H1 (cell line): ENCODE measurements at regions not wholly inside any gene's neighbourhood (a gene's known extent, or its start where the extent isn't known, plus 50 kb on each side); places are given as distances from the start of the nearest gene placed in this dataset.

Experiments
- CTCF ChIA-PET: fragments of 300-600 bp; sonication (Branson Sonifier 250); formaldehyde crosslinking; loops from one replicate; lab custom pipeline; 2021; ENCODE audit not compliant: partially characterized antibody; lab: Charles Lee
- POLR2A ChIA-PET: fragments of 300-600 bp; sonication (Branson Sonifier 250); formaldehyde crosslinking; loops from one replicate; lab custom pipeline; 2021; ENCODE audit warnings: inconsistent platforms; ENCODE audit not compliant: partially characterized antibody; lab: Charles Lee
- DNase-seq, 2 experiments: peaks; one replicate each; pipeline versions ENCODE4 v3.0.0 to v3.0.0-alpha.2; 2010 to 2022; ENCODE audit warnings: low spot score in 2 of 2, low read depth in 1 of 2, mixed read lengths in 1 of 2
- FAIRE-seq: peaks from 2 replicates; lab custom pipeline; 2011; peaks lifted over from hg19 to GRCh38; lab: Jason Lieb, UNC
- H2AFZ ChIP-seq: 2 replicates; pipeline ENCODE4 v1.8.1; 2012; ENCODE audit warnings: low read length, inconsistent platforms
- H2AK5ac ChIP-seq: 2 replicates; pipeline ENCODE4 v1.6.1; 2013; ENCODE audit warnings: low read depth, low read length
- H2BK120ac ChIP-seq: replicated peaks from 2 replicates; pipeline ENCODE3; 2013; ENCODE audit warnings: low read depth, low read length, inconsistent platforms
- H2BK12ac ChIP-seq: 2 replicates; pipeline ENCODE4 v1.6.1; 2013; ENCODE audit warnings: low read depth, low read length
- H2BK15ac ChIP-seq: 2 replicates; pipeline ENCODE4 v1.6.1; 2013; ENCODE audit warnings: low read length
- H2BK20ac ChIP-seq: 2 replicates; pipeline ENCODE4 v1.6.1; 2013; ENCODE audit warnings: low read length
- H2BK5ac ChIP-seq: 2 replicates; pipeline ENCODE4 v1.6.1; 2013; ENCODE audit warnings: low read depth, low read length
- H3K14ac ChIP-seq: 2 replicates; pipeline ENCODE4 v1.6.1; 2013; ENCODE audit warnings: inconsistent platforms; ENCODE audit not compliant: insufficient read length
- H3K18ac ChIP-seq: 2 replicates; pipeline ENCODE4 v1.6.1; 2013; ENCODE audit warnings: low read length; ENCODE audit errors: extremely low read depth
- H3K23ac ChIP-seq: 2 replicates; pipeline ENCODE4 v1.6.1; 2013; ENCODE audit warnings: inconsistent platforms; ENCODE audit not compliant: insufficient read length
- H3K23me2 ChIP-seq: 2 replicates; pipeline ENCODE4 v1.6.1; 2013; ENCODE audit warnings: low read depth, low read length
- H3K27ac ChIP-seq: 2 replicates; pipeline ENCODE4 v1.6.1; 2011; ENCODE audit warnings: low read depth, low read length, inconsistent platforms
- H3K27me3 ChIP-seq, 4 experiments: replicated peaks in 1 of 4; 1 replicate in 1 of 4; 2 replicates in 3 of 4; pipeline versions ENCODE4 v1.6.1 to v1.8.1; 2011 to 2013; ENCODE audit warnings: low read length in 3 of 4, mild to moderate bottlenecking in 3 of 4, inconsistent platforms in 2 of 4, mixed read lengths in 2 of 4, moderate library complexity in 1 of 4; ENCODE audit not compliant: control insufficient read depth in 3 of 4, insufficient read depth in 3 of 4; ENCODE audit errors: extremely low read depth in 1 of 4
- H3K36me3 ChIP-seq, 4 experiments: 2 replicates each; pipeline versions ENCODE4 v1.6.1 to v1.8.1; 2011 to 2013; ENCODE audit warnings: mild to moderate bottlenecking in 4 of 4, low read length in 3 of 4, moderate library complexity in 2 of 4, control low read depth in 1 of 4, inconsistent platforms in 1 of 4; ENCODE audit not compliant: insufficient read depth in 4 of 4, control insufficient read depth in 2 of 4
- H3K4ac ChIP-seq: replicated peaks from 2 replicates; pipeline ENCODE3; 2013; ENCODE audit warnings: low read length, low read depth, mixed read lengths, inconsistent platforms; ENCODE audit not compliant: insufficient read length
- H3K4me1 ChIP-seq, 4 experiments: replicated peaks in 1 of 4; 1 replicate in 1 of 4; 2 replicates in 3 of 4; pipeline versions ENCODE4 v1.6.1 to v1.8.1; 2011 to 2013; ENCODE audit warnings: low read length in 3 of 4, inconsistent platforms in 2 of 4, mixed read lengths in 1 of 4; ENCODE audit not compliant: insufficient read depth in 4 of 4, control insufficient read depth in 3 of 4
- H3K4me2 ChIP-seq, 2 experiments: 2 replicates each; pipeline versions ENCODE4 v1.6.1 to v1.8.1; 2011 to 2013; ENCODE audit warnings: low read depth in 2 of 2, low read length in 2 of 2, control low read depth in 1 of 2, inconsistent platforms in 1 of 2, mild to moderate bottlenecking in 1 of 2; ENCODE audit not compliant: insufficient read depth in 1 of 2
- H3K4me3 ChIP-seq, 4 experiments: fragments of 200-600, 300-600 bp in 1 of 4; sonication (generic), shearing (Covaris generic), sonication (Bioruptor Twin) in 1 of 4; 2 replicates each; pipeline versions ENCODE4 v1.5.1 to v1.8.1; 2011 to 2016; ENCODE audit warnings: low read length in 4 of 4, low read depth in 3 of 4, control low read depth in 2 of 4, inconsistent platforms in 2 of 4, mild to moderate bottlenecking in 2 of 4, mixed read lengths in 1 of 4, moderate library complexity in 1 of 4; ENCODE audit not compliant: insufficient read depth in 2 of 4; ENCODE audit errors: extremely low read depth in 1 of 4
- H3K56ac ChIP-seq: replicated peaks from 2 replicates; pipeline ENCODE3; 2013; ENCODE audit warnings: low read depth, mild to moderate bottlenecking, mixed read lengths, low read length, inconsistent platforms; ENCODE audit not compliant: insufficient read length
- H3K79me1 ChIP-seq: 2 replicates; pipeline ENCODE4 v1.6.1; 2013; ENCODE audit warnings: low read depth, low read length, control low read depth
- H3K79me2 ChIP-seq, 2 experiments: 2 replicates each; pipeline versions ENCODE4 v1.6.1 to v1.8.1; 2012 to 2013; ENCODE audit warnings: low read length in 2 of 2, mild to moderate bottlenecking in 2 of 2, inconsistent platforms in 1 of 2; ENCODE audit not compliant: insufficient read depth in 2 of 2, control insufficient read depth in 1 of 2
- H3K9ac ChIP-seq, 4 experiments: replicated peaks in 1 of 4; 1 replicate in 1 of 4; 2 replicates in 3 of 4; pipeline versions ENCODE4 v1.6.1 to v1.8.1; 2011 to 2013; ENCODE audit warnings: low read depth in 3 of 4, low read length in 3 of 4, control low read depth in 2 of 4, mild to moderate bottlenecking in 2 of 4, moderate library complexity in 2 of 4, inconsistent platforms in 1 of 4; ENCODE audit errors: extremely low read depth in 1 of 4
- H3K9me3 ChIP-seq, 2 experiments: 2 replicates each; pipeline versions ENCODE4 v1.6.1 to v1.8.1; 2012 to 2013; ENCODE audit warnings: mild to moderate bottlenecking in 2 of 2, moderate library complexity in 2 of 2, control low read depth in 1 of 2, inconsistent platforms in 1 of 2, low read depth in 1 of 2, low read length in 1 of 2, mixed read lengths in 1 of 2; ENCODE audit not compliant: insufficient read depth in 2 of 2
- H4K20me1 ChIP-seq, 2 experiments: replicated peaks in 1 of 2; 2 replicates each; pipeline versions ENCODE3 to v1.8.1; 2011 to 2013; ENCODE audit warnings: inconsistent platforms in 2 of 2, low read length in 2 of 2, mild to moderate bottlenecking in 1 of 2; ENCODE audit not compliant: insufficient read depth in 2 of 2, control insufficient read depth in 1 of 2
- H4K5ac ChIP-seq: 2 replicates; pipeline ENCODE4 v1.6.1; 2013; ENCODE audit warnings: low read length, low read depth, mixed read lengths, inconsistent platforms; ENCODE audit not compliant: insufficient read length
- H4K8ac ChIP-seq: 2 replicates; pipeline ENCODE4 v1.8.0; 2013; ENCODE audit warnings: mild to moderate bottlenecking, moderate library complexity, low read length, inconsistent platforms; ENCODE audit not compliant: insufficient read depth; ENCODE audit errors: extremely low read depth
- H4K91ac ChIP-seq: replicated peaks from 2 replicates; pipeline ENCODE3; 2013; ENCODE audit warnings: low read length, mixed read lengths, inconsistent platforms; ENCODE audit not compliant: insufficient read length
- CHD2 ChIP-seq: IDR thresholded peaks from 2 replicates; pipeline ENCODE4 v1.6.1; 2012; ENCODE audit warnings: low read length, improper control_type of control experiment
- CTCF ChIP-seq, 3 experiments: IDR thresholded peaks; 1 replicate in 2 of 3; 2 replicates in 1 of 3; pipeline versions ENCODE4 v1.5.1 to v1.6.1; 2011; ENCODE audit warnings: low read length in 3 of 3, mild to moderate bottlenecking in 3 of 3, inconsistent platforms in 2 of 3, low read depth in 1 of 3, moderate library complexity in 1 of 3; ENCODE audit not compliant: insufficient read depth in 1 of 3; ENCODE audit errors: control extremely low read depth in 1 of 3
- RAD21 ChIP-seq, 2 experiments: IDR thresholded peaks in 1 of 2; conservative IDR thresholded peaks in 1 of 2; 2 replicates each; pipeline ENCODE4 v1.6.1; 2011; ENCODE audit warnings: low read depth in 2 of 2, low read length in 2 of 2, improper control_type of control experiment in 1 of 2, inconsistent platforms in 1 of 2, mild to moderate bottlenecking in 1 of 2, moderate library complexity in 1 of 2
- WGBS, 2 experiments: shearing (Covaris generic) in 1 of 2; methylation state at CpG; one replicate each; pipeline versions ENCODE4 v1.1.6 to v1.1.7; 2013 to 2015; ENCODE audit warnings: low lambda C conversion rate in 2 of 2, mixed read lengths in 2 of 2, inconsistent platforms in 1 of 2, low coverage in 1 of 2, missing lambda C conversion rate in 1 of 2; ENCODE audit not compliant: insufficient replicate concordance in 2 of 2, insufficient coverage in 1 of 2, insufficient read length in 1 of 2; ENCODE audit errors: extremely low coverage in 1 of 2, missing lambda C conversion rate in 1 of 2; 5-methylcytosine and 5-hydroxymethylcytosine counted together

GRCh38 chr22:22802339-22802970 lies 85.2 kb upstream of the IGLL5 start:
- no peaks in the 10 kb centered on the region for H3K79me1 ChIP-seq
- H3K27ac ChIP-seq: no peak overlapping the region
- ChIA-PET POLR2A (no interaction called here), CTCF (interaction anchor here (1.1 to 1.9 kb wide), 3 partner anchors 14 to 338 kb away, joined by 3 to 5 read pairs (median 4); no protein-coding TSS in a partner anchor)
- no peak overlapping the region for H3K18ac ChIP-seq
- H3K4me1 ChIP-seq: no peaks in the 10 kb centered on the region; a peak in 1 of 7 replicates
- no peak overlapping the region for H2AFZ ChIP-seq
- H3K27me3 ChIP-seq: peaks cover 10 to 56% (median 16%) of the 10 kb centered on the region in 4 experiments
- no peak overlapping the region for H3K4me3 ChIP-seq
- no peak overlapping the region for H2BK5ac ChIP-seq
- no peak overlapping the region for H3K23ac ChIP-seq
- TF ChIP-seq RAD21 (IDR thresholded peaks at IDR 0.05 in 1 of 2, conservative IDR thresholded peaks at IDR 0.05 in 1 of 2; ENCODE audit: low read depth in 2 of 2, low read length in 2 of 2) (peak; percentile 36 to 45; a peak in 2 of 4 replicates), CTCF (IDR thresholded peaks at IDR 0.05; ENCODE audit: control extremely low read depth in 1 of 3, insufficient read depth in 1 of 3, low read depth in 1 of 3, low read length in 3 of 3) (peak; percentile 34 to 58 (median 43); a peak in 3 of 4 replicates), CHD2 (no peak)
- DNase-seq (peak in 1 of 2 experiments; percentile 42), FAIRE-seq (no peak)
- no peak overlapping the region for H3K4ac ChIP-seq
- H4K20me1 ChIP-seq: no peaks in the 10 kb centered on the region
- H4K5ac ChIP-seq: no peak overlapping the region
- H3K56ac ChIP-seq: no peak overlapping the region
- no peak overlapping the region for H4K91ac ChIP-seq
- H3K9ac ChIP-seq: no peak overlapping the region
- H2BK120ac ChIP-seq: no peak overlapping the region
- no peaks in the 10 kb centered on the region for H3K23me2 ChIP-seq
- H3K36me3 ChIP-seq: no peaks in the 10 kb centered on the region
- H2AK5ac ChIP-seq: no peak overlapping the region
- H2BK20ac ChIP-seq: no peak overlapping the region
- H2BK15ac ChIP-seq: no peak overlapping the region
- H3K14ac ChIP-seq: no peak overlapping the region
- no peak overlapping the region for H2BK12ac ChIP-seq
- H4K8ac ChIP-seq: no peak overlapping the region
- H3K79me2 ChIP-seq: no peaks in the 10 kb centered on the region
- H3K9me3 ChIP-seq: peaks cover 27 to 70% of the 10 kb centered on the region in 2 experiments
- no peak overlapping the region for H3K4me2 ChIP-seq
- WGBS, 2 experiments: 71% methylated on average over 5 of the region's 5 CpGs; no CpG with 5 or more reads in 1 of the 2 experiments
